ENCODE measurements at regions not wholly inside any gene's neighbourhood (a gene's known extent, or its start where the extent isn't known, plus 50 kb on each side); places are given as distances from the start of the nearest gene placed in this dataset.

- TF ChIP-seq POLR2A (IDR thresholded peaks at IDR 0.05) (no peak), CTCF (IDR thresholded peaks at IDR 0.05) (no peak)
These were observed 841.0 kb upstream of the EEF2KMT start for GRCh38 chr16:5938607-5939006.
